NCI-H748 treated with DMSO at 0.1 percent for 48 hours (cell line): ENCODE measurements at regions not wholly inside any gene's neighbourhood (a gene's known extent, or its start where the extent isn't known, plus 50 kb on each side); places are given as distances from the start of the nearest gene placed in this dataset.
A peak's percentile ranks its signal among the peaks of the same experiment; 100 is the strongest.
"Not testable (repeated sequence)": the region's sequence is repeated elsewhere in the genome, so short reads cannot be mapped to it uniquely, and the experiment has no call there.

Source experiments
- DNase-seq: peaks from one replicate; lab custom pipeline; 2025; lab: John Stamatoyannopoulos, UW

- DNase-seq = no peak
Measured at GRCh38 chr2:67096886-67097285, 300.2 kb upstream of the ETAA1 start.

- DNase-seq = no peak
Measured at GRCh38 chr2:67103157-67103556, 294.0 kb upstream of the ETAA1 start.

GRCh38 chr2:67108231-67108630, 288.9 kb upstream of the ETAA1 start:
- peak; percentile 32 for DNase-seq

GRCh38 chr2:67124531-67124930, 272.6 kb upstream of the ETAA1 start:
- DNase-seq = no peak

- DNase-seq = no peak
Measured at GRCh38 chr2:67130531-67131256, 266.4 kb upstream of the ETAA1 start.

- DNase-seq = no peak
Measured at GRCh38 chr2:67131257-67131609, 265.9 kb upstream of the ETAA1 start.

- DNase-seq = not testable (repeated sequence)
Measured at GRCh38 chr2:67132441-67132940, 264.6 kb upstream of the ETAA1 start.

GRCh38 chr2:67135208-67135607, 261.9 kb upstream of the ETAA1 start:
- DNase-seq = peak; percentile 6

- peak; percentile 79 for DNase-seq
Measured at GRCh38 chr2:67137699-67138098, 259.4 kb upstream of the ETAA1 start.

GRCh38 chr2:67142071-67142470, 255.1 kb upstream of the ETAA1 start:
- DNase-seq = no peak

- DNase-seq = no peak
Measured at GRCh38 chr2:67142741-67143140, 254.4 kb upstream of the ETAA1 start.

- no peak for DNase-seq
Measured at GRCh38 chr2:67145851-67146250, 251.3 kb upstream of the ETAA1 start.

- no peak for DNase-seq
Measured at GRCh38 chr2:67156796-67157195, 240.3 kb upstream of the ETAA1 start.

GRCh38 chr2:67158718-67159117, 238.4 kb upstream of the ETAA1 start:
- no peak for DNase-seq

GRCh38 chr2:67159929-67160328, 237.2 kb upstream of the ETAA1 start:
- DNase-seq = no peak

GRCh38 chr2:67164771-67165522, 232.2 kb upstream of the ETAA1 start:
- peak; percentile 18 for DNase-seq

GRCh38 chr2:67165523-67165990, 231.6 kb upstream of the ETAA1 start:
- no peak for DNase-seq

- not testable (repeated sequence) for DNase-seq
Measured at GRCh38 chr2:67166511-67166910, 230.6 kb upstream of the ETAA1 start.

- DNase-seq = no peak
Measured at GRCh38 chr2:67169417-67170140, 227.6 kb upstream of the ETAA1 start.

- DNase-seq = no peak
Measured at GRCh38 chr2:67179526-67179925, 217.6 kb upstream of the ETAA1 start.

- no peak for DNase-seq
Measured at GRCh38 chr2:67180841-67181240, 216.3 kb upstream of the ETAA1 start.

- no peak for DNase-seq
Measured at GRCh38 chr2:67182884-67183283, 214.2 kb upstream of the ETAA1 start.

GRCh38 chr2:67186326-67186725, 210.8 kb upstream of the ETAA1 start:
- DNase-seq = no peak
